ENCODE measurements at regions not wholly inside any gene's neighbourhood (a gene's known extent, or its start where the extent isn't known, plus 50 kb on each side); places are given as distances from the start of the nearest gene placed in this dataset.

- no peak for ATAC-seq
- no peak for TF ChIP-seq ZC3H10 (CRISPR knock-in tag; IDR thresholded peaks at IDR 0.05)
- TF ChIP-seq PPARA (CRISPR knock-in tag; IDR thresholded peaks at IDR 0.05; ENCODE audit: borderline replicate concordance): no peak
- no peak for TF ChIP-seq ZNF565 (CRISPR knock-in tag; conservative IDR thresholded peaks at IDR 0.05; ENCODE audit: low read depth)
- no peak for TF ChIP-seq TOX (CRISPR knock-in tag; IDR thresholded peaks at IDR 0.05; ENCODE audit: borderline replicate concordance)
- no peak for TF ChIP-seq ZNF8 (CRISPR knock-in tag; IDR thresholded peaks at IDR 0.05)
- no peak for TF ChIP-seq GLIS3 (CRISPR knock-in tag; IDR thresholded peaks at IDR 0.05)
- no peak for TF ChIP-seq CSDC2 (CRISPR knock-in tag; IDR thresholded peaks at IDR 0.05)
- no peak for TF ChIP-seq ESRRG (CRISPR knock-in tag; IDR thresholded peaks at IDR 0.05)
- TF ChIP-seq ZNF70 (CRISPR knock-in tag; IDR thresholded peaks at IDR 0.05): no peak
- TF ChIP-seq ISL1 (CRISPR knock-in tag; IDR thresholded peaks at IDR 0.05): no peak
Measured at GRCh38 chr5:29939988-29940387, 1253.5 kb upstream of the CDH6 start.

- ATAC-seq: no peak
- no peak for TF ChIP-seq ISL1 (CRISPR knock-in tag; IDR thresholded peaks at IDR 0.05)
- TF ChIP-seq RARB (CRISPR knock-in tag; IDR thresholded peaks at IDR 0.05): no peak
- TF ChIP-seq ZFP3 (CRISPR knock-in tag; IDR thresholded peaks at IDR 0.05): no peak
- TF ChIP-seq ZNF8 (CRISPR knock-in tag; IDR thresholded peaks at IDR 0.05): no peak
- TF ChIP-seq PPARA (CRISPR knock-in tag; IDR thresholded peaks at IDR 0.05; ENCODE audit: borderline replicate concordance): no peak
- TF ChIP-seq BACH2 (CRISPR knock-in tag; IDR thresholded peaks at IDR 0.05; ENCODE audit: borderline replicate concordance): no peak
Measured at GRCh38 chr5:29935371-29935770, 1258.1 kb upstream of the CDH6 start.

- ATAC-seq: no peak
Measured at GRCh38 chr5:29930316-29930715, 1263.2 kb upstream of the CDH6 start.

More at GRCh38 chr5:29930316-29930715, 1263.2 kb upstream of the CDH6 start:
- no peak for TF ChIP-seq PPARA (CRISPR knock-in tag; IDR thresholded peaks at IDR 0.05; ENCODE audit: borderline replicate concordance)
- TF ChIP-seq ZNF565 (CRISPR knock-in tag; conservative IDR thresholded peaks at IDR 0.05; ENCODE audit: low read depth): no peak
- TF ChIP-seq RARB (CRISPR knock-in tag; IDR thresholded peaks at IDR 0.05): no peak
- no peak for TF ChIP-seq TCF4 (CRISPR knock-in tag; IDR thresholded peaks at IDR 0.05; ENCODE audit: borderline replicate concordance)
- no peak for TF ChIP-seq ZNF8 (CRISPR knock-in tag; IDR thresholded peaks at IDR 0.05)
- no peak for TF ChIP-seq TOX (CRISPR knock-in tag; IDR thresholded peaks at IDR 0.05; ENCODE audit: borderline replicate concordance)
- no peak for TF ChIP-seq CREB5 (CRISPR knock-in tag; IDR thresholded peaks at IDR 0.05; ENCODE audit: low read depth)
- no peak for TF ChIP-seq GLIS3 (CRISPR knock-in tag; IDR thresholded peaks at IDR 0.05)
- no peak for TF ChIP-seq BACH2 (CRISPR knock-in tag; IDR thresholded peaks at IDR 0.05; ENCODE audit: borderline replicate concordance)
- TF ChIP-seq CSDC2 (CRISPR knock-in tag; IDR thresholded peaks at IDR 0.05): no peak
- TF ChIP-seq ZFP30 (CRISPR knock-in tag; IDR thresholded peaks at IDR 0.05): no peak
- TF ChIP-seq CSRNP3 (CRISPR knock-in tag; IDR thresholded peaks at IDR 0.05): no peak
- no peak for TF ChIP-seq ZC3H10 (CRISPR knock-in tag; IDR thresholded peaks at IDR 0.05)
- TF ChIP-seq ISL1 (CRISPR knock-in tag; IDR thresholded peaks at IDR 0.05): no peak
- TF ChIP-seq ESRRG (CRISPR knock-in tag; IDR thresholded peaks at IDR 0.05): no peak
- TF ChIP-seq SNAI2 (CRISPR knock-in tag; IDR thresholded peaks at IDR 0.05): no peak
- no peak for TF ChIP-seq POU6F1 (CRISPR knock-in tag; IDR thresholded peaks at IDR 0.05; ENCODE audit: borderline replicate concordance, low read depth)
- TF ChIP-seq OSR1 (CRISPR knock-in tag; IDR thresholded peaks at IDR 0.05): no peak
- no peak for TF ChIP-seq TSHZ2 (CRISPR knock-in tag; IDR thresholded peaks at IDR 0.05)

Measured in SK-N-SH treated with all-trans-retinoic acid at 6 μM for 48 hours (cell line).